ENCODE measurements at regions not wholly inside any gene's neighbourhood (a gene's known extent, or its start where the extent isn't known, plus 50 kb on each side); places are given as distances from the start of the nearest gene placed in this dataset.
A peak's percentile ranks its signal among the peaks of the same experiment; 100 is the strongest.

GRCh38 chr12:12003609-12004008, 67.1 kb upstream of the BCL2L14 start:
- H3K4me3 Mint-ChIP-seq (ENCODE audit: unreplicated experiment), result no peak overlapping the region
- TF ChIP-seq CTCF (IDR thresholded peaks at IDR 0.05), result no peak
- H3K4me1 Mint-ChIP-seq (ENCODE audit: unreplicated experiment), result peaks cover 6% of the 10 kb centered on the region
- peaks cover 5% of the 10 kb centered on the region for H3K27me3 Mint-ChIP-seq (ENCODE audit: unreplicated experiment)
- H3K27ac Mint-ChIP-seq (ENCODE audit: unreplicated experiment), result no peak overlapping the region
- no peaks in the 10 kb centered on the region for H3K9me3 Mint-ChIP-seq (ENCODE audit: unreplicated experiment)
- DNase-seq (ENCODE audit: extremely low spot score, unreplicated experiment), result peak; percentile 27
- no peaks in the 10 kb centered on the region for H3K36me3 Mint-ChIP-seq (ENCODE audit: unreplicated experiment)

DNA sequence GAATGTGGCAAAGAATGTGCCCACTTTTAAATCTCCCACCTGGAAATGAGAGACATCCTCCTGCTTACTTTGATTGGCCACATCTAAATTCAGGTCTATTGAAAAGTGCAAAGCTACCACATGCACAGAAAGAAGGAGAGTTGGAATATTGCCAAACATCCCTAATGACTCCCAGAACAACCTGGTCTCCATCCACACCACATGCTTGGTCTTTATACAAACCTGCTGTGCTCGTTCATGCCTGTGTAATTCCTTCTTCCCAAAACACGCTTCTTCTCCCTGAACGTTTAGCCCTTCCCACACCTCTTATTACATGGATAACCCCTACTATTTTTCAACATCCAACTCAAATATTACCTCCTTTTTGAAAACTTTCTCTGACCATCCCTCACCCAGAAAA, 66.2 kb upstream of the BCL2L14 start:
- Mint-ChIP-seq H3K9me3 (ENCODE audit: unreplicated experiment) (no peaks in the 10 kb centered on the region), H3K4me3 (ENCODE audit: unreplicated experiment) (no peak overlapping the region), H3K27me3 (ENCODE audit: unreplicated experiment) (peaks cover 5% of the 10 kb centered on the region), H3K4me1 (ENCODE audit: unreplicated experiment) (peaks cover 6% of the 10 kb centered on the region), H3K27ac (ENCODE audit: unreplicated experiment) (no peak overlapping the region), H3K36me3 (ENCODE audit: unreplicated experiment) (no peaks in the 10 kb centered on the region)
- DNase-seq (ENCODE audit: extremely low spot score, unreplicated experiment), result peak; percentile 2
- no peak for TF ChIP-seq CTCF (IDR thresholded peaks at IDR 0.05)

DNA sequence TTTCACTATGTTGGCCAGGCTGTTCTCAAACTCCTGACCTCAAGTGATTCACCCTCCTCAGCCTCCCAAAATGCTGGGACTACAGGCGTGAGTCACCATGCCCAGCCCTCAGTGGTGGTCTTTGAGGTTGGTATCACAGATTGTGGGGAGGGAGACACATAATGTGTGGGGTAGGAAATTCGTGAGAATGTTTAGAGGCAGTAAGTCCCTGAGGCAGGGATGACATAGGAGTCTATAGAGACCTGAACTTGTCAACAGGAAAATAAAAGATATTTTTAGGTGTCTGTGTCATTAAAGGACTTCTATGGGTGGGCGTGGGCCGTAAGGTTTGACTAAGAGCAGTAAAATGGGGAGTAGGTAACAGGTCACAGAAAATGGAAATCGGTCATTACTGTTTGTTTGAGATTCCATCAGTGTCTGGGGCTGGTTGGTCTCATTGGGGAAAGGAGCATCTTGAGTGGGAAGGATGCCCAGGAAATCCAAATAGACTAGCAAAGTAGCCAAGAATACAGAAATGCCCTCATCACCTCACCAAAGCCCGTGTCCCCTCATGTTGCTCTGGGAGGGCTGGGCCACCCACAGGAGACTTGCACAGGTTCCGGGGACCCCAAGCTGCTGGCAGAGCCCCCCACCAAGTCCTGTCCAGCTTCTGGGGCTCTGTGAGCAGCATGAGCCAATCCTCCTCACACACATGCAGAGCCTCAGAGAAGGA, 63.6 kb upstream of the BCL2L14 start:
- H3K27me3 Mint-ChIP-seq (ENCODE audit: unreplicated experiment), result peaks cover 5% of the 10 kb centered on the region
- no peak overlapping the region for H3K4me3 Mint-ChIP-seq (ENCODE audit: unreplicated experiment)
- no peaks in the 10 kb centered on the region for H3K9me3 Mint-ChIP-seq (ENCODE audit: unreplicated experiment)
- no peaks in the 10 kb centered on the region for H3K36me3 Mint-ChIP-seq (ENCODE audit: unreplicated experiment)
- TF ChIP-seq CTCF (IDR thresholded peaks at IDR 0.05), result no peak
- H3K27ac Mint-ChIP-seq (ENCODE audit: unreplicated experiment), result no peak overlapping the region
- H3K4me1 Mint-ChIP-seq (ENCODE audit: unreplicated experiment), result peaks cover 19% of the 10 kb centered on the region
- no peak for DNase-seq (ENCODE audit: extremely low spot score, unreplicated experiment)

GRCh38 chr12:12007713-12008231, 63.0 kb upstream of the BCL2L14 start:
- no peaks in the 10 kb centered on the region for H3K36me3 Mint-ChIP-seq (ENCODE audit: unreplicated experiment)
- TF ChIP-seq CTCF (IDR thresholded peaks at IDR 0.05), result no peak
- H3K4me1 Mint-ChIP-seq (ENCODE audit: unreplicated experiment), result peaks cover 19% of the 10 kb centered on the region
- H3K27me3 Mint-ChIP-seq (ENCODE audit: unreplicated experiment), result peaks cover 3% of the 10 kb centered on the region
- H3K27ac Mint-ChIP-seq (ENCODE audit: unreplicated experiment), result no peak overlapping the region
- H3K4me3 Mint-ChIP-seq (ENCODE audit: unreplicated experiment), result no peak overlapping the region
- DNase-seq (ENCODE audit: extremely low spot score, unreplicated experiment), result no peak
- no peaks in the 10 kb centered on the region for H3K9me3 Mint-ChIP-seq (ENCODE audit: unreplicated experiment)

DNA sequence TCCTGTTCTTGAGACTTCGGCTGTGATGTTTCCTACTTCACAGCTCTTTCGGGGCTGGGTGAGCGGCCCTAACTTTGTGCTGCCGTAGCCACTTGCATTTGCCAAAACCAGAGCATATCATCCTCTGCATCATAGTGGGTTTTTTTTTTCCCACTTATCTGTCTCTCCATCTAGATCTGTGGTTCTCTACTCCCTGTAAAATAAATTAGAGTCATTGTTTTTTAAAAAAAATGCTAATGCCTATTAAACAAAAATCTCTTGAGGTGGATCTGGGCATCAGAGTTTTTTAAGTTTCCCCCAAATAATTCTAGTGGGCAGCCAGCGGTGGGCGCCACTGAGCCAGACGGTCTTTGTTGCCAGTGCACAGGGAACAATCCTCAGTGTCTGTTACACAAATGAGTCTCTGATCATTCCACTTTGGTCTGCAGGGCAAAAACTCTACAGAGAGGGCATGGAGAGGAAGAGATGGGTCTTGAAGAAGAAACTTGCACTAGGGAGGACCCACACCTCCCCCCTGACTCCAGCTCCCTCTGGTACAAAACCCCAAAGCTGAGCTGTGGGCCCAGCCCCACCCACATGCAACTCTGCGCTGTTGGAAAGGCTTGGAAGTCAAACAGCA, 62.4 kb upstream of the BCL2L14 start:
- no peak overlapping the region for H3K27ac Mint-ChIP-seq (ENCODE audit: unreplicated experiment)

More for the DNA sequence above, 62.4 kb upstream of the BCL2L14 start:
- H3K27me3 Mint-ChIP-seq (ENCODE audit: unreplicated experiment), result peaks cover 3% of the 10 kb centered on the region
- no peaks in the 10 kb centered on the region for H3K36me3 Mint-ChIP-seq (ENCODE audit: unreplicated experiment)
- no peak overlapping the region for H3K4me3 Mint-ChIP-seq (ENCODE audit: unreplicated experiment)
- TF ChIP-seq CTCF (IDR thresholded peaks at IDR 0.05), result no peak
- peaks cover 19% of the 10 kb centered on the region for H3K4me1 Mint-ChIP-seq (ENCODE audit: unreplicated experiment)
- no peak for DNase-seq (ENCODE audit: extremely low spot score, unreplicated experiment)
- H3K9me3 Mint-ChIP-seq (ENCODE audit: unreplicated experiment), result no peaks in the 10 kb centered on the region

Data from osteocyte (in vitro differentiated cells).